ENCODE measurements at regions not wholly inside any gene's neighbourhood (a gene's known extent, or its start where the extent isn't known, plus 50 kb on each side); places are given as distances from the start of the nearest gene placed in this dataset.
A peak's percentile ranks its signal among the peaks of the same experiment; 100 is the strongest.

- DNase-seq: no peak
Observed at GRCh38 chr5:120738568-120738967, 274.5 kb downstream of the PRR16 start.

DNA sequence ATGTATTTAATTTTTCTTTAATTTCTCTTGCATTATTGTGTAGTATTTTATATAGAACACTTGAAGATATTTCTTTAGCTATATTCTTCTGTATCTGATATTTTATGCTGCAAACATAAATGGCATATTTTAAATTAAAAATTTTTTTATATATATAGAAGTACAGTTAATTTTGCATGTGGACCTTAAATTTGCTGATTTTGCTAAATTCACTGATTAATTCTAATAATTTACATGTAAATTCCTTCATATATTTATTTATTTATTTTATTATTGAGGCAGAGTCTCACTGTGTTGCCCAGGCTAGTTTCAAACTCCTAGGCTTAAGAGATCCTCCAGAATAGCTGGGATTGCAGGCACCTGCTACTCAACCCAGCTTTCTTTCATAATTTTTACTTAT is 276.9 kb downstream of the PRR16 start:
- no peak for DNase-seq

DNA sequence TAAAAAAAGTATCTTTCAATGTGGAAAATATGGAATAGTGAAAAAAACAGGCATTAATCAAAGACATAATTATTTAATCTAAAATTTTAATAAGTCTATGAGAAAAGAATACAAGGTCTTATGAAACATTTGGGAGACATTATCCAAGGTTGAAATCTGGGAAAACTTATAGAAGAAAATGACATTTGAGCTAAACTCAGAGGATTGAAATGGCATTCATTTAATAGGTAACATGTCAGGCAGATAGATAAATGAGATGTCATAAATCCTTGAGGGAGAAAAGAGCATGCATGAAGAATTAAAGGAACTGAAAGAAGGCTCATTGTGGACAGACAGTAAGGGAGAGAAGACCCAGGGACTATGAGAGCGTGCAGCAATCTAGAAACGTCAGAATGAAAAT is 284.4 kb downstream of the PRR16 start:
- DNase-seq: no peak

GRCh38 chr5:120749737-120750136 is 285.6 kb downstream of the PRR16 start:
- no peak for DNase-seq

DNA sequence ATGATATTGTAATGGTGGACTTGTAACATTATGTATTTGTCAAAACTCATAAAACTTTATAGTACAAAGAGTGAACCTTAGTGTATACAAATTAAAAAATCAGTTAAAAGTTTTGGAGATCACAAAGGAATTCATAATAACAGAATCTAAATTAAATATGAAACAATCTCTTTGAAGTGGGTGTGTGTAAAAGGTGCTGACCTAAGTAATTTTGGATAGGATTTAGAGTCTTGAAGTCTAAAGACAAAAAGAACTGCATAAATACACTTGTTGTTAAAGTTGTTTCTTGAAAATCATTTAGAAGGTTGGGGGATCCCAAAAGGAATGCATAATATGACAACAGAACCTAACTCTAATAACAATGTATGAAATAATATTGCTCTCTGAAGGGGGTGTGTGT is 295.5 kb downstream of the PRR16 start:
- DNase-seq: no peak

GRCh38 chr5:120761986-120762385 is 297.9 kb downstream of the PRR16 start:
- no peak for DNase-seq

GRCh38 chr5:120765189-120765588 is 301.1 kb downstream of the PRR16 start:
- no peak for DNase-seq

- DNase-seq: no peak
Observed at GRCh38 chr5:120767178-120767820, 303.2 kb downstream of the PRR16 start.

DNA sequence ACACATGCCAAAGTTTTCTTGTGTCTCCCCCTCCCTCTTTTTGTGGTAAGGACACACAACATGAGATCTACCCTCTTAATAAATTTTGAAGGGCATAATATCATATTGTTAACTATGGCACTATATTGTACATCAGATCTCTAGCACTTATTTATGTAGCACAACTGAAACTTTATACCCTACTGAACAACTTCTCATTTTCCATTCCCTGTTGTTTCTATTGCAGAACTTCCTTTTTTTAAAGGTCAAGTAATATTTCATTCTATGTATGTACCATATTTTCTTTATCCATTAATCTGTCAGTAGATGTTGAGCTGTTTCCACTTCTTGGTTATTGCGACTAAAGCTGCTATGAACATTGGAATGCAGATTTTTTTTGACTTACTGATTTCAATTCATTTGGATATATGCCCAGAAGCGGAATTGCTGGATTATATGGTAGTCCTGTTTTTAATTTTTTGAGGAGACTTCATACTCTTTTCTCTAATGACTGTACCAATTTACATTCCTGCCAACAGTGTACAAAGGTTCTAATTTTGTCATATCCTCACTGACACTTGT is 305.3 kb downstream of the PRR16 start:
- DNase-seq: no peak

DNA sequence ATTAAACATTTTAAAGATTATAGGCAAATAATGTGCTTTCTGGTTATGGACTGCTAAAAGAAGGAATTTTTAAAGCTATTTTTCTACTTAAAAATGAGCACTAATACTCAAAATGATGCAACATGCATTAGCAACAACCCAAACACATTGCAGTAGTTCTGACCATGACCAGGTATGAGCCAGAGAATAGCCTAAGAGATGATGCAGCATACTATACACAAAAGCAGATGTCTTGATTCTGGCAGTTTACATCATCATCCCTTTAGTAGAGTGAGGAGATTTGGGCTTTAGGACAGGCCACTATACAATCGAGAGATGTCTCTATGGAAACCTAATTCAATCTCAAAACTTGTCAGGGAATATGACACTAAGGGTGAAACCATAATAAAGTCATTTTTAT is 307.1 kb downstream of the PRR16 start:
- DNase-seq: no peak

DNA sequence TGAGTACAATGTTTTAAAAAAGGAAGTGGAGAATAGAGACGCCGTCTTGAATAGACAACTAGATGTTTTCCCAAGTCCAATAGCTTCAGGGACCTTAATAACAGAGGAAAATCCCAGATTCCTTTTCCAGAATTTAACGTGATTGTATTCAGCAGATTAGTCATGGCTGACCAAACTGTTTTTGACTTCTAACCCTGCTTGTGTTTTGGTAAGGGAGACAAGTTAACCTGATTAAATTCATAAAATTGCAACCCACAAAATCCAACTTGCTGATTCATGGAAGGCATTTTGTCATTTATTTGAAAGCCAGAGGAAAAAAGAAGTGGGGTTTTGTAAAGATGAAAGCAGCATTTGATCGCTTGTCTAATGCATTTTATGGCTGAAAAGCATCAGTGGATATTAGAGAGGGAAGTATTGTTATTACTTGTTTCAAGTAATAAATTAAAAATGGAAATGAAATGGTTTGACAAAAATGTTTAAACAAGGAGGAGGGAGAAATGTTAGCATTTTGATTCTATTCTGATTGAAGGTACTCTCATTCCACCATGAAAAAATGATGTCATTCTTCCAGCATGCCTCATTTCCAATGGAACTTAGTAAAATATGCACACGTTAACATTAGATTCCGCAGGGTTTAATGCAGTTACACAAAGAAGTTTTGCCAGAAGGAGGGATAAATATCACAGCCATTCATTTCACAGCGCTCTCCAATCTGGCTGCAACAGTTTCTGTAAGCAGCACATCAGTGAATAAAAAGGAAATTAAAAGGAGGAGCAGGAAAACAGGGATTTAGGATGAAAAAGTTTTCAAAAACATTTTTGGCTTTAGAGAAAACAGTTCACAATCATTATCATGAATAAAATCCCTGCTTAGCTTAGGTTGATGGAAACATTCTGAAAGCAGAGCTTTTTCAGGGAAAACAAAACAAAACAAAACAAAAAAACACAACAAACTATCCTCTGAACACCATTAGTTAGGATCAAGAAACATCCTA is 314.7 kb downstream of the PRR16 start:
- DNase-seq: peak; percentile 58

DNA sequence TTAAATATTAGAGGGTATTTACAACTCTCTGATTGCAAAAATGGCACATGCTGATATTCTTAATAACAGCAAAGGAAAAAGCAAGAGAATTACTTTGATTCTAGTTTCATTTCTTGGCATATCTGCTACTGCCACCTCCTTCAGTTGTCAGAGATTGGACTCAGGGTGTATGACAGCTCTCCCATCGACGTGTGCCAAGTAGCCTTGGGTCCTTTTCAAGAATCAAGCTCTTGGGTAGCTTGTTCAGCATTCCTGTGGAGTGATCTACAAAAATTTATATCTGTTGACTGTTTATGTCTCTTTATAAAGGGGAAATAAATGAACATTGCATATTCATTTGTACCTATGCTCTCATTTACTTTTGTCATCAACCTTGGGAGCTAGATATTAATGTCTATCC is 315.6 kb downstream of the PRR16 start:
- no peak for DNase-seq

- no peak for DNase-seq
Observed at GRCh38 chr5:120788481-120788880, 324.4 kb downstream of the PRR16 start.

- no peak for DNase-seq
Observed at GRCh38 chr5:120789918-120790317, 325.8 kb downstream of the PRR16 start.

DNA sequence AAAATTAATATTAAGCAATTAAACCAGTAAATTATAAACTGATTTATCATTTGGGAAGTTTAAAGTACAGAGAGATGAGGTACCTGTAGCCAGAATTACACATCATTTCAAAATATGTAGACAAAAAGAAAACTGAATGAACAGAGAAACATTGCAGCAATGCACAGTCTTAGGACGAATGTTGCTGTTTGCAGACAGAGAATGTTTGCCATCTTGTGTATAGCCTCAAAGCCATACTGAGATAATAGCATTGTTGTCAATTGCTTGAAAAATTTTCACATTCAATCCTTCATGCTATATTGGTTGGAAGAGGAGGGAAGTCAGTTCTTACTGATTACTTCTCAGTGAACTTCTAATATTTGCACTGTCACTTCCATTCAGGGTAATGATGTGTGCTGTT is 326.2 kb downstream of the PRR16 start:
- no peak for DNase-seq

- DNase-seq: no peak
Observed at GRCh38 chr5:120792477-120792876, 328.4 kb downstream of the PRR16 start.

DNA sequence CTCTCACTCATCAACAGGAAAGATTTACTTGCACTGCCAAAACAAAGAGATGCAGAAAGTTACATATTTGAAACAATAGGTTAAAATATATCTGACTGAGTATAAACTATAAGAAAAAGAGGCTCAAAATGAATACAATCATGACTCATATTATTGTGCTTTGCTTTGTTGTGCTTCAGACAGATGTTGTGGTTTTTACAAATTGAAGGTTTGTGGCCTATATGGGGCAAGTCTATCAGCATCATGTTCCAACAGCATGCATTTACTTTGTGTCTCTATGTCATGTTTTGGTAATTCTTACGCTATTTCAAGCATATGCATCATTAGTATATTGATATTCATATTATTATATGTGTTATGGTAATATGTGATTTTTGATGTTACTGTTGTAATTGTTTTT is 330.0 kb downstream of the PRR16 start:
- no peak for DNase-seq

- DNase-seq: peak; percentile 45
Observed at GRCh38 chr5:120803282-120803681, 339.2 kb downstream of the PRR16 start.

- DNase-seq: no peak
Observed at GRCh38 chr5:120805131-120805530, 341.0 kb downstream of the PRR16 start.

GRCh38 chr5:120806202-120806601 is 342.1 kb downstream of the PRR16 start:
- DNase-seq: no peak

DNA sequence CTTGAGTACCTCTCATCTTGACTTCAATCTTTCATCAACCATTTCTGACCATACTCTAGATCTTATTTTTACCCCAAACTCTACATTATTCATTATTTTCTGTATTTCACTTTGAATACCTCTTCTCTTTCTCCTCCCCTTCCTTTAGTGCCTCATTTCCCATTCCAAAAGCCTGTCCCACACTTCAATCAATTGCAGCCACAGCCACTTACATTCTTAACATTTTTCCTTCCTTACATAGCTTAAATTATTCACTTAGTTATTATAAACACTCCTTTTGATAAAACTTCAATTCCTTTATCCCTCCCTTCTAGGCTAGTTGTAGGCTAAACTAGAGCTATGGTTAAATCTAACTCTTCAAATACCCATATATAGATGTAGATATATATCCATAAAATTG is 344.0 kb downstream of the PRR16 start:
- DNase-seq: peak; percentile 19

DNA sequence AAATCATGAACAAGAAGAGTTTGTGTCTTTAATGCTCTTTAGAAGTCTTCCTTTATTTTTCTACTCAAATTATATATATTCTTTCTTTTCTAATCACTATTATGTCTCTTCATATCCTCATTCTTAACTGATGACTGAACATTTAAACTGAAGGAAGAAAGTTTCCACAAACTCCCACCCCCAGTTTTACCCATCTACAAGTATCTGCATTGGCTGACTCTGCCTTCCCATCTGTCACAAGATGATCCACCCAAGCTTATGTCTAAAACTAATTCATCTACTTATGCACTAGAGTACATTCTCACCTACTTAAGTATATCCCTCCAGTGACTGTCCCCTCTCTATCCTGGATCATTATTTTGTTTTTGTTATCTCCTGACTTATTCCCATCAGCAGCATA is 344.5 kb downstream of the PRR16 start:
- DNase-seq: no peak

- no peak for DNase-seq
Observed at GRCh38 chr5:120813551-120813950, 349.5 kb downstream of the PRR16 start.

Data from kidney glomerular epithelial cell (primary cell).